ENCODE measurements at regions not wholly inside any gene's neighbourhood (a gene's known extent, or its start where the extent isn't known, plus 50 kb on each side); places are given as distances from the start of the nearest gene placed in this dataset.

DNA sequence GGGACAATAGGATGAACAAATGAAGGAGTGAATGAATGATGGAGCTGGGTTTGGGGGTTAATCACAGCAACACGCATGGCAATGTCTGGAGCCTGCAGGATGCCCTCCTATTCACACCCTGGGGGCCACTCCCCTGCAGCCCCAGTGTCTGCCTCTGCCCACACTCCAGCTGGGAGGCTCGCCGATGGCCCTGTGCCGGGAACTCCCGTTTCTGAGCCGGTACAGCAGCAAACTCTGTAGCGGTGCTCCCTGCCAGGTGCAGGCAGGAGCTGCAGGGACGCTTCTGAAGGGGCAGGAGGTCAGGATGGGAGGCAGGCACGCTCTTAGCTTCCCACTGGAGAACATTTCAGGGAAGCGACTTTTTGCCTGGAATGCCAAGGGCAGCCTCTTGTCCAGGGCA is 55.4 kb upstream of the NCOR2 start:
- TF ChIP-seq, protein P1, sequence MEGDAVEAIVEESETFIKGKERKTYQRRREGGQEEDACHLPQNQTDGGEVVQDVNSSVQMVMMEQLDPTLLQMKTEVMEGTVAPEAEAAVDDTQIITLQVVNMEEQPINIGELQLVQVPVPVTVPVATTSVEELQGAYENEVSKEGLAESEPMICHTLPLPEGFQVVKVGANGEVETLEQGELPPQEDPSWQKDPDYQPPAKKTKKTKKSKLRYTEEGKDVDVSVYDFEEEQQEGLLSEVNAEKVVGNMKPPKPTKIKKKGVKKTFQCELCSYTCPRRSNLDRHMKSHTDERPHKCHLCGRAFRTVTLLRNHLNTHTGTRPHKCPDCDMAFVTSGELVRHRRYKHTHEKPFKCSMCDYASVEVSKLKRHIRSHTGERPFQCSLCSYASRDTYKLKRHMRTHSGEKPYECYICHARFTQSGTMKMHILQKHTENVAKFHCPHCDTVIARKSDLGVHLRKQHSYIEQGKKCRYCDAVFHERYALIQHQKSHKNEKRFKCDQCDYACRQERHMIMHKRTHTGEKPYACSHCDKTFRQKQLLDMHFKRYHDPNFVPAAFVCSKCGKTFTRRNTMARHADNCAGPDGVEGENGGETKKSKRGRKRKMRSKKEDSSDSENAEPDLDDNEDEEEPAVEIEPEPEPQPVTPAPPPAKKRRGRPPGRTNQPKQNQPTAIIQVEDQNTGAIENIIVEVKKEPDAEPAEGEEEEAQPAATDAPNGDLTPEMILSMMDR (IDR thresholded peaks at IDR 0.05; ENCODE audit: low read depth, low read length): no peak
- TF ChIP-seq EZH2phosphoT487 (IDR thresholded peaks at IDR 0.05; ENCODE audit: low read depth): no peak
